K562 (cell line): ENCODE measurements at regions not wholly inside any gene's neighbourhood (a gene's known extent, or its start where the extent isn't known, plus 50 kb on each side); places are given as distances from the start of the nearest gene placed in this dataset.

Source experiments
- ATAC-seq: fragments of 200-7000 bp; cut with Tn5 transposase; 3 replicates; pipeline ENCODE4 v1.9.1; 2020; ENCODE audit warnings: moderate library complexity
- BruUV-seq: library from RNA; stranded (reverse); fragments of 400-500 nt; replicated peaks from 2 replicates; lab custom pipeline; 2021; lab: Mats Ljungman, UMichigan
- CTCF ChIA-PET: fragments of 300-600 bp; formaldehyde crosslinking; extraction: SDS; loops from one replicate; lab custom pipeline; 2021; ENCODE audit warnings: low intra/inter-chr PET ratio; lab: Yijun Ruan, JAX
- POLR2A ChIA-PET: fragments of 300-600, 350-650 bp; sonication (Branson Sonifier 250); formaldehyde crosslinking; extraction: SDS; loops from one replicate; lab custom pipeline; 2021; ENCODE audit warnings: antibody characterized with exemption, inconsistent platforms; lab: Yijun Ruan, JAX
- DNase-seq, 4 experiments: peaks; one replicate each; pipeline versions ENCODE4 v3.0.0 to v3.0.0-alpha.2; 2011 to 2018; ENCODE audit warnings: low spot score in 3 of 4, mixed read lengths in 3 of 4; ENCODE audit errors: extremely low read depth in 1 of 4
- FAIRE-seq: peaks from 2 replicates; lab custom pipeline; 2011; peaks lifted over from hg19 to GRCh38; lab: Jason Lieb, UNC
- H2AFZ ChIP-seq: 2 replicates; pipeline ENCODE4 v1.6.0; 2011; ENCODE audit warnings: low read depth, low read length, control low read depth, inconsistent platforms
- H3K27ac ChIP-seq: fragments of 200-600 bp; 3 replicates; pipeline ENCODE4 v1.8.0; 2011; ENCODE audit warnings: low read depth, mild to moderate bottlenecking, control low read depth, inconsistent platforms, low read length, moderate library complexity, mixed read lengths; ENCODE audit errors: extremely low read depth
- H3K27me3 ChIP-seq, 2 experiments: fragments of 300-600 bp in 1 of 2; 2 replicates in 1 of 2; 3 replicates in 1 of 2; pipeline versions ENCODE4 v1.6.0 to v1.8.0; 2011; ENCODE audit warnings: inconsistent platforms in 2 of 2, low read length in 2 of 2, mild to moderate bottlenecking in 1 of 2, mixed read lengths in 1 of 2, moderate library complexity in 1 of 2; ENCODE audit not compliant: control insufficient read depth in 2 of 2, insufficient read depth in 2 of 2
- H3K36me3 ChIP-seq: fragments of 300-600 bp; 3 replicates; pipeline ENCODE4 v1.8.0; 2011; ENCODE audit warnings: mild to moderate bottlenecking, low read length, inconsistent platforms; ENCODE audit not compliant: control insufficient read depth, insufficient read depth
- H3K4me1 ChIP-seq, 2 experiments: fragments of 200-600 bp in 1 of 2; replicated peaks in 1 of 2; 2 replicates in 1 of 2; 3 replicates in 1 of 2; pipeline versions ENCODE4 v1.5.1 to v1.8.0; 2011; ENCODE audit warnings: inconsistent platforms in 2 of 2, low read length in 2 of 2, mild to moderate bottlenecking in 1 of 2, mixed read lengths in 1 of 2, moderate library complexity in 1 of 2; ENCODE audit not compliant: control insufficient read depth in 2 of 2, insufficient read depth in 2 of 2
- H3K4me2 ChIP-seq: 2 replicates; pipeline ENCODE4 v1.6.1; 2011; ENCODE audit warnings: low read length, control low read depth, inconsistent platforms, mixed read lengths; ENCODE audit not compliant: insufficient read depth
- H3K4me3 ChIP-seq: fragments of 200-600 bp; sonication (generic), shearing (Covaris generic); 2 replicates; pipeline ENCODE4 v1.5.1; 2016; ENCODE audit warnings: control low read depth, inconsistent platforms
- H3K79me2 ChIP-seq: fragments of 200-600 bp; 3 replicates; pipeline ENCODE4 v1.8.0; 2011; ENCODE audit warnings: low read length, inconsistent platforms; ENCODE audit not compliant: control insufficient read depth, insufficient read depth
- H3K9ac ChIP-seq, 2 experiments: 2 replicates each; pipeline versions ENCODE4 v1.6.0 to v1.6.1; 2011; ENCODE audit warnings: low read depth in 2 of 2, low read length in 2 of 2, control low read depth in 1 of 2, inconsistent platforms in 1 of 2, mild to moderate bottlenecking in 1 of 2, mixed read lengths in 1 of 2; ENCODE audit not compliant: insufficient read depth in 1 of 2
- H3K9me1 ChIP-seq: one replicate; pipeline ENCODE4 v1.6.0; 2011; ENCODE audit warnings: inconsistent platforms, mild to moderate bottlenecking, low read length, moderate library complexity; ENCODE audit not compliant: control insufficient read depth, insufficient read depth
- H3K9me3 ChIP-seq: replicated peaks from 2 replicates; pipeline ENCODE4 v1.5.1; 2011; ENCODE audit warnings: low read depth, low read length, inconsistent platforms; ENCODE audit not compliant: control insufficient read depth, insufficient read depth
- H4K20me1 ChIP-seq: replicated peaks from 2 replicates; pipeline ENCODE4 v1.6.1; 2011; ENCODE audit warnings: low read length, inconsistent platforms, mixed read lengths; ENCODE audit not compliant: control insufficient read depth, insufficient read depth
- BRD4 ChIP-seq: fragments of 200-600 bp; sonication (generic); IDR thresholded peaks from 2 replicates; pipeline ENCODE4 v1.6.1; 2017; ENCODE audit warnings: inconsistent platforms
- CTBP1 ChIP-seq: fragments of 450-650 bp; IDR thresholded peaks from 2 replicates; pipeline ENCODE4 v1.6.1; 2016; ENCODE audit warnings: borderline replicate concordance
- FOXA1 ChIP-seq: fragments of 450-650 bp; IDR thresholded peaks from 2 replicates; pipeline ENCODE4 v1.6.1; 2016; ENCODE audit warnings: mild to moderate bottlenecking, borderline replicate concordance
- HNRNPLL ChIP-seq: fragments of 200-400 bp; formaldehyde crosslinking; IDR thresholded peaks from 2 replicates; pipeline ENCODE4 v1.6.1; 2017; ENCODE audit warnings: low read length, low read depth, mild to moderate bottlenecking; ENCODE audit not compliant: poor library complexity, severe bottlenecking
- ILF3 ChIP-seq: fragments of 450-650 bp; IDR thresholded peaks from 2 replicates; pipeline ENCODE4 v1.6.1; 2018; ENCODE audit warnings: antibody characterized with exemption, mild to moderate bottlenecking, moderate library complexity, borderline replicate concordance
- MCM3 ChIP-seq: fragments of 450-650 bp; IDR thresholded peaks from 2 replicates; pipeline ENCODE4 v1.6.1; 2016
- NR4A1 ChIP-seq, 2 experiments: fragments of 250-450 bp in 1 of 2; fragments of 450-650 bp in 1 of 2; sonication (Bioruptor Pico) in 1 of 2; IDR thresholded peaks; 2 replicates each; pipeline versions ENCODE4 v1.4.0 to v1.6.1; 2016 to 2020; ENCODE audit warnings: mild to moderate bottlenecking in 2 of 2, missing compliant biosample characterization in 1 of 2, missing genetic modification characterization in 1 of 2, moderate library complexity in 1 of 2
- SMAD4 ChIP-seq: fragments of 250-450 bp; sonication (Bioruptor Pico); conservative IDR thresholded peaks from 2 replicates; pipeline ENCODE4 v1.8.0; 2021; ENCODE audit warnings: inconsistent platforms, mild to moderate bottlenecking, moderate library complexity
- TAF9B ChIP-seq: fragments of 450-650 bp; IDR thresholded peaks from 2 replicates; pipeline ENCODE4 v1.6.1; 2018; ENCODE audit warnings: mild to moderate bottlenecking; ENCODE audit not compliant: partially characterized antibody
- TCF3 ChIP-seq: sonication (generic); formaldehyde crosslinking; IDR thresholded peaks from 2 replicates; pipeline ENCODE4 v1.4.0; 2020; ENCODE audit warnings: mild to moderate bottlenecking, missing genetic modification reagents
- ZBTB17 ChIP-seq: fragments of 450-650 bp; formaldehyde crosslinking; IDR thresholded peaks from 2 replicates; pipeline ENCODE4 v1.4.0; 2020; ENCODE audit warnings: mild to moderate bottlenecking
- ZNF311 ChIP-seq: fragments of 250-450 bp; sonication (Bioruptor Pico); IDR thresholded peaks from 2 replicates; pipeline ENCODE4 v1.4.0; 2020; ENCODE audit warnings: mild to moderate bottlenecking, moderate library complexity
- ZNF444 ChIP-seq: fragments of 250-450 bp; sonication (Bioruptor Pico); IDR thresholded peaks from 2 replicates; pipeline ENCODE4 v1.4.0; 2020; ENCODE audit warnings: mild to moderate bottlenecking, moderate library complexity
- WGBS: fragments of 100-300 bp; shearing (Covaris generic); methylation state at CpG from one replicate; pipeline ENCODE4 v1.1.6; 2016; ENCODE audit warnings: low coverage, mixed read lengths; ENCODE audit not compliant: insufficient coverage; ENCODE audit errors: missing lambda C conversion rate; 5-methylcytosine and 5-hydroxymethylcytosine counted together
- in situ Hi-C: fragments of 300-500 bp; cut with MboI; formaldehyde crosslinking; loops from 4 replicates; pipeline ENCODE4 v1.15.0; 2018; ENCODE audit warnings: inconsistent platforms, mixed read lengths
- intact Hi-C: fragments of 100-400 bp; cut with micrococcal nuclease; formaldehyde crosslinking; loops from 2 replicates; pipeline ENCODE4 v1.14.2; 2022
- TF ChIP-seq, protein P1 (sequence below): sonication (generic); IDR thresholded peaks from 2 replicates; pipeline ENCODE4 v1.6.1; 2016
- TF ChIP-seq, protein P2 (sequence below): fragments of 450-650 bp; formaldehyde crosslinking; IDR thresholded peaks from 2 replicates; pipeline ENCODE4 v1.4.0; 2020; ENCODE audit warnings: mild to moderate bottlenecking, moderate library complexity
- TF ChIP-seq, protein P3 (sequence below): fragments of 450-650 bp; formaldehyde crosslinking; IDR thresholded peaks from 2 replicates; pipeline ENCODE4 v1.4.0; 2020; ENCODE audit warnings: mild to moderate bottlenecking, moderate library complexity
- TF ChIP-seq, protein P4 (sequence below), 2 experiments: IDR thresholded peaks; 2 replicates each; pipeline ENCODE4 v1.6.1; 2012; ENCODE audit warnings: improper control_type of control experiment in 2 of 2, low read depth in 2 of 2, low read length in 2 of 2, borderline replicate concordance in 1 of 2

DNA sequence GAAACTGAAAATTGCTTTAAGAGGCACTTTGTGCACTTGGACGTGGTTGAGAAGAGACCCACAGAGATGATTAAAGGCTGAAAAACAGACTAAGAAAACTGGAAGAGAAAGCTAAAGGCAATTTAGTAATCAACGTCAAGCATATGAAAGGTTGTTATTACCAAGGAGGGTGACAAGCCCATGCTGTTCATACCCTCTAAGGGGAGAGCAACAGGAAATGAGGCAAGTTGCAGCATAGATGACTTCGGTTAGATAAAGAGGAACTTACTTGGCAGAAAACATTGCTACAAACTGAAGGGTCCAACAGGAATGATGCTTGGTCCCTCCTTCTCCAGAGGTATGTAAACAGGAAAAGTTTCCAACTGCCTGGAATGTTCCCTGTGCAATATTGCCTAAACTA, 107.8 kb downstream of the DUSP6 start (continued):
- TF ChIP-seq, protein P1, sequence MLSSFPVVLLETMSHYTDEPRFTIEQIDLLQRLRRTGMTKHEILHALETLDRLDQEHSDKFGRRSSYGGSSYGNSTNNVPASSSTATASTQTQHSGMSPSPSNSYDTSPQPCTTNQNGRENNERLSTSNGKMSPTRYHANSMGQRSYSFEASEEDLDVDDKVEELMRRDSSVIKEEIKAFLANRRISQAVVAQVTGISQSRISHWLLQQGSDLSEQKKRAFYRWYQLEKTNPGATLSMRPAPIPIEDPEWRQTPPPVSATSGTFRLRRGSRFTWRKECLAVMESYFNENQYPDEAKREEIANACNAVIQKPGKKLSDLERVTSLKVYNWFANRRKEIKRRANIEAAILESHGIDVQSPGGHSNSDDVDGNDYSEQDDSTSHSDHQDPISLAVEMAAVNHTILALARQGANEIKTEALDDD: no peak
- TF ChIP-seq FOXA1 (no peak), NR4A1 (CRISPR knock-in tag; IDR thresholded peaks at IDR 0.05) (no peak), NR4A1 (tag; IDR thresholded peaks at IDR 0.05) (no peak), HNRNPLL (no peak), CTBP1 (no peak), TCF3 (CRISPR knock-in tag) (no peak), ZNF311 (0 out of 2 replicates have a peak, but pooled peaks have one; percentile 36), MCM3 (no peak), SMAD4 (peak; percentile 42; the same call in 1 of the 2 replicates), TAF9B (no peak), ZNF444 (CRISPR knock-in tag) (peak; percentile 64; the same call in 1 of the 2 replicates)

DNA sequence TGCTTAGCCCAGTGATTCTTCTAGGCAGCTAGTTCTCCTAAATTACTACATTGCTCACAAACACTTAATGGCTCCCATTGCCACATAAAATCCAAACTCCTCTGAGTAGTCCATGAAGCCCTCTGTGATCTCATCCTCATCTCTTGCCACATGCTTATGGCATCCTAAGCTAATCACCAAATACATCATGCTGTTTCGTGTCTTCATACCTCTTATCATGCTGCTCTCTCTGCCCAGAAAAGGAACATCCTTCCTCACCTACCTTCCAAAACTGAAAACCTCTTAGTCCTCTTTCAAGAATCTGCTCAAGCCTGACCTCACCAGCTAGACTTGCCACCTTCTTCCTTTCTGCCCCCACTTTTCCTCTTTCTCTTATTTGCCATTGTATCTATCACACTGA, 108.5 kb downstream of the DUSP6 start:
- FAIRE-seq: no peak
- no peak for DNase-seq
- H3K27ac ChIP-seq: no peak overlapping the region
- H3K79me2 ChIP-seq: no peaks in the 10 kb centered on the region
- in situ Hi-C loops (no loop called here), intact Hi-C loops (no loop called here)
- H3K9me1 ChIP-seq: no peaks in the 10 kb centered on the region
- ChIA-PET POLR2A (no interaction called here), CTCF (interaction anchor here (0.7 kb wide), 1 partner anchor 203 kb away, joined by 3 read pairs; no protein-coding TSS in a partner anchor)
- no peaks in the 10 kb centered on the region for H4K20me1 ChIP-seq
- no peaks in the 10 kb centered on the region; a peak in 1 of 5 replicates for H3K4me1 ChIP-seq
- H3K9ac ChIP-seq: no peak overlapping the region
- WGBS: 8% methylated on average over 1 of the region's 1 CpG
- H3K36me3 ChIP-seq: no peaks in the 10 kb centered on the region
- H3K27me3 ChIP-seq: no peaks in the 10 kb centered on the region
- no peak overlapping the region for H3K4me2 ChIP-seq
- no peak overlapping the region for H2AFZ ChIP-seq
- no peak for ATAC-seq
- no peaks in the 10 kb centered on the region for H3K9me3 ChIP-seq
- no peak overlapping the region for H3K4me3 ChIP-seq
- BruUV-seq: no TSS peak
- TF ChIP-seq, protein P2, sequence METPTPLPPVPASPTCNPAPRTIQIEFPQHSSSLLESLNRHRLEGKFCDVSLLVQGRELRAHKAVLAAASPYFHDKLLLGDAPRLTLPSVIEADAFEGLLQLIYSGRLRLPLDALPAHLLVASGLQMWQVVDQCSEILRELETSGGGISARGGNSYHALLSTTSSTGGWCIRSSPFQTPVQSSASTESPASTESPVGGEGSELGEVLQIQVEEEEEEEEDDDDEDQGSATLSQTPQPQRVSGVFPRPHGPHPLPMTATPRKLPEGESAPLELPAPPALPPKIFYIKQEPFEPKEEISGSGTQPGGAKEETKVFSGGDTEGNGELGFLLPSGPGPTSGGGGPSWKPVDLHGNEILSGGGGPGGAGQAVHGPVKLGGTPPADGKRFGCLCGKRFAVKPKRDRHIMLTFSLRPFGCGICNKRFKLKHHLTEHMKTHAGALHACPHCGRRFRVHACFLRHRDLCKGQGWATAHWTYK (CRISPR knock-in tag): 0 out of 2 replicates have a peak, but pooled peaks have one; percentile 44
- TF ChIP-seq, protein P3, sequence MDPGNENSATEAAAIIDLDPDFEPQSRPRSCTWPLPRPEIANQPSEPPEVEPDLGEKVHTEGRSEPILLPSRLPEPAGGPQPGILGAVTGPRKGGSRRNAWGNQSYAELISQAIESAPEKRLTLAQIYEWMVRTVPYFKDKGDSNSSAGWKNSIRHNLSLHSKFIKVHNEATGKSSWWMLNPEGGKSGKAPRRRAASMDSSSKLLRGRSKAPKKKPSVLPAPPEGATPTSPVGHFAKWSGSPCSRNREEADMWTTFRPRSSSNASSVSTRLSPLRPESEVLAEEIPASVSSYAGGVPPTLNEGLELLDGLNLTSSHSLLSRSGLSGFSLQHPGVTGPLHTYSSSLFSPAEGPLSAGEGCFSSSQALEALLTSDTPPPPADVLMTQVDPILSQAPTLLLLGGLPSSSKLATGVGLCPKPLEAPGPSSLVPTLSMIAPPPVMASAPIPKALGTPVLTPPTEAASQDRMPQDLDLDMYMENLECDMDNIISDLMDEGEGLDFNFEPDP (CRISPR knock-in tag): 0 out of 2 replicates have a peak, but pooled peaks have one; percentile 47
- TF ChIP-seq ZBTB17 (CRISPR knock-in tag) (peak; percentile 26; the same call in 1 of the 2 replicates), BRD4 (peak; percentile 39; the same call in 1 of the 2 replicates), ILF3 (no peak)
- TF ChIP-seq, protein P4, sequence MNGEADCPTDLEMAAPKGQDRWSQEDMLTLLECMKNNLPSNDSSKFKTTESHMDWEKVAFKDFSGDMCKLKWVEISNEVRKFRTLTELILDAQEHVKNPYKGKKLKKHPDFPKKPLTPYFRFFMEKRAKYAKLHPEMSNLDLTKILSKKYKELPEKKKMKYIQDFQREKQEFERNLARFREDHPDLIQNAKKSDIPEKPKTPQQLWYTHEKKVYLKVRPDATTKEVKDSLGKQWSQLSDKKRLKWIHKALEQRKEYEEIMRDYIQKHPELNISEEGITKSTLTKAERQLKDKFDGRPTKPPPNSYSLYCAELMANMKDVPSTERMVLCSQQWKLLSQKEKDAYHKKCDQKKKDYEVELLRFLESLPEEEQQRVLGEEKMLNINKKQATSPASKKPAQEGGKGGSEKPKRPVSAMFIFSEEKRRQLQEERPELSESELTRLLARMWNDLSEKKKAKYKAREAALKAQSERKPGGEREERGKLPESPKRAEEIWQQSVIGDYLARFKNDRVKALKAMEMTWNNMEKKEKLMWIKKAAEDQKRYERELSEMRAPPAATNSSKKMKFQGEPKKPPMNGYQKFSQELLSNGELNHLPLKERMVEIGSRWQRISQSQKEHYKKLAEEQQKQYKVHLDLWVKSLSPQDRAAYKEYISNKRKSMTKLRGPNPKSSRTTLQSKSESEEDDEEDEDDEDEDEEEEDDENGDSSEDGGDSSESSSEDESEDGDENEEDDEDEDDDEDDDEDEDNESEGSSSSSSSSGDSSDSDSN (IDR thresholded peaks at IDR 0.05; ENCODE audit: borderline replicate concordance in 1 of 2, low read depth in 2 of 2, low read length in 2 of 2): no peak
